Left forelimb (tissue), 1 donor: ENCODE measurements at regions not wholly inside any gene's neighbourhood (a gene's known extent, or its start where the extent isn't known, plus 50 kb on each side); places are given as distances from the start of the nearest gene placed in this dataset.

Source experiments
- DNase-seq: peaks from one replicate; pipeline ENCODE4 v3.0.0-alpha.2; 2018; ENCODE audit warnings: low spot score

DNA sequence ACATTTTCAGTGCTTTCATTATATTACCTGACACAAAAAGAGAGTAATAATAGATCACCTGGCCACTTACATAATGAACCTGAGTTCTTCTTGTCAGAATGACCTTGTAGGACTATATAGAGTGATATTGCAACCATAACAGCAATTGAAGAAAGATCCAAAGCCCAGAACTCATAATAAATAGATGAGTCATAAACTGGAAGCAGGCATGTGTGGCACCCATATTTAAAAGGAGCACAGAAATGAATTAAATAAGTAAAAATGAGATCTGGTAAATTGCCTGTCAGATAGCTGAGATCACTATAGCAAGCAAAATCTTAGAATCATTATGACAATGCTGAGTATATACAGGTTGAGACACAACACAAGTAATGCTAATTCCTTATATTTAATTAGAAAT, 331.8 kb downstream of the AASDHPPT start:
- DNase-seq = no peak

DNA sequence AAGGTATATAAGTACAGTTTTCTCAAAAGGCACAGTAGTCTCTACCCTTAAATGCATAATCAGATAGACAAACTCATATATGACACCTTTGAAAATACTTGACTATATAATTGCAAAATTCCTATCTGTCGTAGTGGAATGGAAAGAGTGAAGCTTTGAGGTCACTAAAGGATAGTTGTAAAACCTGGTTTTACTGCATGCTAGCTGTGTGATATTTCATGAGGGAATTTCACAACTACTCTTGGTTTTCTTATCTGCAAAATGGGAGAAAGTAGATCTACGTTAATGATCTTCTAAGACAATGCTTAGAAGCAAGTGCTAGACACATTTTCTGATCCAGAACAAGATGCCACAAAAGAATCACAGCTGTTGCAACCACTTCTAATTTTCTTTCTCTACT, 332.2 kb downstream of the AASDHPPT start:
- DNase-seq = no peak

DNA sequence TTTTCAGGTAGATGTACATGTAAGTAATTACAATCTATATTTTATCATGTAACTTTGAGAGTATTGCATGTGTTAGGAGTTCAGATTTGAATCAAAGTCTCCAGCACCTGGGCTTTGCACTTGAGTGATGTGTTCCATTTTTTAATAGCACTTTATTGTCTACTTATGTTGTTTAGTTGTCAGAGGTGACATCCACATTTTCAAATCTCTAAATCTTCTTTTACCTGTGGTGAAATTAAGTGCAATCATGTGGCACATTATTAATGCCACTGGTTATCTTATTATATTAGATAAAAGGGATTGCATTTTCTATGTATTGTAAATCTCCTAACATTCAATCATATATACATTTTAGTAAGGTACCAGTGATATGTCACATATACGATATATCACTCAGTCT, 333.4 kb downstream of the AASDHPPT start:
- DNase-seq = no peak

DNA sequence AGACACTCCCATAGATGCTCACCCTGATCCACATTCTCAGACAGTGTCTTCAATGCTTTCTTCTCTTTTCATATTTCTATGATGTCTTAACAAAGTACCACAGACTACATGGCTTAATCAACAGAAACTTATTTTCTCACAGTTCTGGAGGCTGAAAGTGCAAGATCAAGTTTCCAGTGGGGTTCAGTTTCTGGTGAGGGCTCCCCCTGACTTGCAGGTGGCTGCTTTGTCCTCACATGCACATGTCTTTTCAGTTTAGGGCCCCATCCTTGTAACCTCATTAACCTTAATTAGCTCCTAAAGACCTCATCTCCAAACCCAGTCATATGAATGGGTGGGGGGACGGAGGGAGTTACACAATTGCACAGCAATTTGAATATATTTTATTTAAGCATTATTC, 335.8 kb downstream of the AASDHPPT start:
- no peak for DNase-seq

DNA sequence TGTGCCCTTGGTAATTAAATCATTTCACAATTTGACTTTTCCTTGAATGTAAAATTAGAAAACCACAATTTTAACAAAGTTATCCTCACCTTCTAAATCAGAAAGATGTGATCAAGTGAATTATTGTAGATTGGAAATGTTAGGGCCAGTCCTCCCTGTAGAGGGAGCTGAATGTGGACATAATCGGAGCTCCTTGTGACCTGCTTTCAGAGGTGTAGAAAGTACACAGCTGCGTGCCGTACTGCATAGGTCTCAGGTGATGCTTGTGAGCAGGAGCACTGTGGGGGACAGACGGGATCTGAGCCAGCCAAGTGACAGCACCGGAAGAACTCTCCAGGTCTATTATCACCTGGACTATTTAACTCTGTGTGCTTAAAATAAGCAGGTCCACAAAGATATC, 338.0 kb downstream of the AASDHPPT start:
- DNase-seq = no peak

DNA sequence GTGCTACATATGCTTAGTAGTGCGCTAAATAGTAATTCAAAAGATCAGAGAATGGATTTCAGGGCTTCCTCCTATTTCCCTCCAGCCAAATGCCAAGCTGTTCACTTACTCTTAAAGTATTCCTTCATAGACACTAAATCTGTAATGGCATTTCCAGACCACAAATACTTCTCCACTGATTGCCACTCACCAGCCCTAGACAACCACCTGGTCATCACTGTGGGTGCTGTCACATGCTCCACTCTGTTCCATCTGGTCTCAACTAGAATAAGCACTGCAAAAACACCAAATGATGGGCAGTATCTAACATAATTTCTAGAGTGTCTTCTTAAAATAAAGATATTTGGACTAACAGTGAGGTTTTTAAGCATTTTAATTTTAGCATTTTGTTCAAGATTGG, 341.3 kb downstream of the AASDHPPT start:
- no peak for DNase-seq

DNA sequence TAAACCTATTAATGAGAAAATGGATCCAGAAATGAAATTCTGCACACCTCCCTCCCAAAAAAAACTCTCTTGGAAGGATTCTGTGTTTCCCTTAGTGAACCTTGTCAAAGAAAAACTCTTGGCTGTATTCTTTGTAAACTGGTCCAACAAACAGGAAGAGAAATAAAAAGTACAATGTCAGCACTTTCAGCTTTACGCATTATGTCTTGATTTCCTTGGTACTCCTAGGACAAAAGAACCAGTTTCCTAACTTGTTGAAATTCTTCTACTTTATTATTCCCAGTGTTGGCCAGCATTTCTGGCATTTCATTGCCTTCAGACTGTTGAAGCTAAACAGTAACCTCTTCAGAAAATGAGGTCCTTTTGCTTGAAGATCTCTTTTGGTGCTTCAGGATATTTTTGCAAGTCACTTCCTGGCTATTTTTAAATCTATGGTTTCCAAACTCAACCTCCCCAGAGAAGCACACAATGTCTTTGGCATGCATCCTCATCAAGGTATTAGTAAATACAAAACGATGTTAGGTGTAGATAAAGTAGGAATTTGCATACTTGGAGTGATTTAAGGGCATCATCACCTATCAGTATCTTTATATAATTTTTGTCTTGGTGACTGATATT, 342.7 kb downstream of the AASDHPPT start:
- DNase-seq = no peak

DNA sequence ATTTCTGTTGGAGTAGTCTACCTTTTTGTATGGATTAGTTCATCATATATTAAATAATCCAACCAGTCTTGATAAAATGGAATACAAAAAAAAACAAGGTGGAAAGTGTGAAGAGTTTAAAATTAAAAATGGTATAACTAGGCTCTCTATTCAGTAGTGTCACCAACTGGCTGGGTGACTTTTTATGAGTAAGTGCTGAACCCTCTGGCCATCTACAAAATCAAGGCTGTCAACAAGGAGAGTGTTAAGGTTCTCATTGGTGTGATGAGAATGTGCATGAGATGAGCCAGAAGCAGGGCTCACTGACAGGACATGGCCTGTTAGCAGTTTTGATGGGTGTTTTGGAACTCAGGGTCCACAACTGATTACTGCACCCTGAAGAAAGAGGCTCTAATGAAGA, 343.2 kb downstream of the AASDHPPT start:
- no peak for DNase-seq

DNA sequence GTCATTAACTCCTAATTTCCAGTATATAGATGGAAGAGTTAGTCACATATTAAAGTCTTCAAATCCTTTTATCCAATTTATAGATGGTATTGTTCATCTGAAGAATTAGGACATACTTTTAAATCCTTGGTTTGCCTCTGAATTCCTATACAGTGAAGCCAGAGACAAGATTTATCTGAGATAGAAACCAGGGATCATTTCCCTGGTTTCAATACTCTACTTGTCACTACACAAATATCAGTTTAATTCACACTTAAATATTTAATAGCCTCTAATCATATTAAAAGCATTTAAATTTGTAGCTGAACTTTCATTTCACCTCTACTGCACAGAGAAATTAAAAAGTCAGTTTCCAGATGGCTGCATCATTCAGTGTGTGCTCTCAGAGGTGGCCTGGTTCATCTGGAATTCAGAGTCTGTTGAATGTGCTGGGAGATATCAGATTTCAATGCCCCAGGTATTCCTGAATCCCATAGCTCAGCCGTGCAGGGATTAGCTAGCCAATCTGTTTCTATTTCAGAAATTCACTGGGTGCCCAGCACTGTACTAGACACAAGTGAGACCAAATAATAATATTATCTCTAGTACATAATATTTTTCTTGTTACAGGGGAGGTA, 344.3 kb downstream of the AASDHPPT start:
- no peak for DNase-seq

DNA sequence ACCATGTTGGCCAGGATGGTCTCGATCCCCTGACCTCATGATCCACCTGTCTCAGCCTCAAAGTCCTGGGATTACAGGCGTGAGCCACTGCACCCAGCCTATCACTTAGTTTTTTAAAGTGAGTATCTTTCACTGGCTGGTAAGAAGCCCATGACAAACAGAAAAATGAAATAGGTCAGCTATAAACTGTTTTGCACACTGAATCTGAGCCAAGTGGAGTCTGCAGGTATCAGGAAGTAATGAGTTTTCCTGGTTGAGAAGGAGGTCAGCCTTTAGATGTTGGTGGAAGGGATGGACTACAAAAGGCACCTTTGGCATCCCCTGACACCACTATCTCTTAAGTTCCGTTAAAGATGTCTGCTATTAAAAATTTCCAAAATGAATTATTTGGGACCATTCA, 345.1 kb downstream of the AASDHPPT start:
- no peak for DNase-seq

DNA sequence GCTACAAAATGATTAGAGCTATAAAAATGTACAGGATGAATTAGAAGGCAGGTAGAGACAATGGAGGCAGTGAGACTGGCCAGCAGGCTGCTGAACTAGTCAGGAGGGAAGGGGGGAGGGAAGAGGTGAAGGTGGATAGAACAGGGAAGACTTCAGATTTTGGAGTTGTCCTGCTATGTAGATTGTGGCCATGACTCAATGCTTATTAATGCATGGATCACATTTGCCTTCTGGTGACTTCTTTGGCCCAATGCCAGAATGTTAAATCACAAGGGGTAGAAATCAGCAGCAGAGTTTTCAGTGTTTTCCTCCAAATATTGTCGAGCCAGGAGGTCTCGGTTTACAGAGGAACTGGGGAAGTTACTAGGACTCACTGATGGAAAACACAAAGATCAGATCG, 346.6 kb downstream of the AASDHPPT start:
- no peak for DNase-seq

DNA sequence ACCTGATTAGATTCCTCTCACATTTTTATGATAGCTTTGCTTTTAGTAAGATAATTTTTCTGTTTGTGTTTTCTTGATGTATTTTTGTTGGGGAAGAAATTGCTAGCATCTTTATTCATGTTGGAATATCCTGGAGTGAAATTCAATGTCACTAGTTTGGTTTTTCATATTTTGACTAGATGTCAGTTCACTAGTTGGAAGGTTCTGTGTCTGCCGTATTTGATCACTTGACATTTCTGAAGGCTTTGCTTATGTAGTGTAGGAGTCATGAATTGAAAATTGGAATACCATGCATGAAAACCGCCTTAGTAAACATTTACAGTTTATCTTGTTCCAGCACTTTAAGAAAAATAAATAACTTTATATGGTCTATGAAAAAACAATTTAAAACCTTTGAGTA, 348.4 kb downstream of the AASDHPPT start:
- no peak for DNase-seq

DNA sequence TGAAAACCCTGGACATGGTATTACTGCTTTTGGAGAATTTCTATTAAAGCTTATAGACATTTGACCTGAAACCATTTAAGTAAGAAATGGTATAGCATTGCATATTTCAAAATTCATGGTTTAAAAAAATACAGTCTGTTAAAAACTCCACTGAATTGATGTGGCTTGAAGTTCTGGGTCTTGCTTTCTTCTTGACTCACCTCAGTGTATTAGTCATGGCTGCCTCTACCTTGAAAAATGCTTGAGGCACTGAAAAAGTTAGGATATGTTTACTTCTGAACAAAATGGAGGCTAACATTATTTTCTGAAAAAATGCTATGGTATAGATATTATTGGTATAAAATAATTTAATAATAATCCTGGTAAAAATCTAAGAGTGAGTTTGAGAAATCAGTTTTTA, 349.2 kb downstream of the AASDHPPT start:
- DNase-seq = no peak

DNA sequence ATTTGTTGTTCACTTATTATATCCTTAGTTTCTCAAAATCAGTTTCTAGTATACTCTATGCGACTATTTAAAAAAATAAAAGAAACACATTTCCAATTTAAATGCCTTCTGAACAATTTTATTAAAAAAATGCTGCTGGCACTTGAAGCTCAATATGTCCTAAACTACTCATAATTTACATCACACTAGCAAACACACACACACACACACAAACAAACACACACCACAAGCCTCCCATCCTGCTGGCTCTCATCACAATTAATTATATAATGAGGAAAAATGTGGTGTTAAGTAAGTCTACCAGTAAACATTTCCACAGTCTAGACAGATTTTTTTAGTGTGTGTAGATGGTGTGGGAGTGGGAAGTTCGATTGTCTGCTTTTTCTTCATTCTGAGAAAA, 350.3 kb downstream of the AASDHPPT start:
- DNase-seq = no peak

DNA sequence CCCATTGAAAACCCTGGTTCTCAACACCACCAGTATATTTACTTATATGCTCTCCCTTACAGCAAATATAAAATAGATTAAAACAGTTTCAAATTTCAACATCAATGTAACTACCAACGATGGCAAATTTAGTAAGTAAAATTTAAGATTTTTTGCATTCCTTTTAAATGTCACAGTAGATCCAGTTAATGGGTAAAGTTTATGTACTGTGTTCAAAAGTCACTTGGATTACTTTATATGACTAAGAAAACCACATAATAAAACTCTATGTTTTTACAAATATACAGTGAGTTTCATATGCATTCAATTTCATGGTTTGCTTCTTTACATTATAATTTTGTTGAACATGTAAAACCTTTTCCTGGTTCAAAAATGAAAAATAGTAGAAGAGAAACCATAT, 364.6 kb downstream of the AASDHPPT start:
- no peak for DNase-seq

DNA sequence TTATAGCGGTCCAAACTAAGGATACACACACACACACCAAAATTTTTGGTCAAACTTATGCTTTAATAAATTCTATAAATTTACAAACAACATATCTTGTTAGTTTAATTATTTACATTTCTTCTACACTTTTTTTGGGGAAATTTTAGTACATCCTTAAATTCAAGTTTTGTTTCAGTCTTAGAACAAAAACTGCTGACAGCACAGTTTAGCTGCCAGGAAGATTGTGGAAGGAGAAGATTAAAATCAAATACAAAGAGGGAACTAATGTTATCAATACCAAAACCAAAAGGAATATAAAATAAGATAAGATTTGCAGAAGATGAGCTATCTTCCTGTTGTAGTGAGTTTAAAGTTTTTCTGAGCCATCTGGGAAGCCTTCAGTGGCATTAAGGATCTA, 368.8 kb downstream of the AASDHPPT start:
- DNase-seq = no peak

DNA sequence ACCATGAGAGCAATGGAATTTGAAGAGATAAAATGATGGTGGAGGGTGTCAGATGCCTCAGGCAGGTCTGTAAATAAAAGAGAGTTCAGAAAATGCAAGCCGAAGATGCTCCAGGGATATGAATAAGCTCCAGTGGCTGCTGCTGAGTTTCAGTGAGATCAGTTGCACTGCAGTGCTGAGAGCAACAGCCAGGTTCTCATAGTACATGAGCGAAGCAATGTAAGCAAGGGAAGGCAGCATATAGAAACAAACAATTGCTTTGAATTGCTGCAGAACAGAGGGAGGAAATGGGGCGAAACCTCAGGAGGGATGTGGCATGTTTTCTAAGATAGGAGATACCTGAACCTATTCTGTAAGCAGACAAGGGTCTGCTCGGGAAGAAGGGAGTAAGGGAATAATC, 369.5 kb downstream of the AASDHPPT start:
- DNase-seq = no peak

DNA sequence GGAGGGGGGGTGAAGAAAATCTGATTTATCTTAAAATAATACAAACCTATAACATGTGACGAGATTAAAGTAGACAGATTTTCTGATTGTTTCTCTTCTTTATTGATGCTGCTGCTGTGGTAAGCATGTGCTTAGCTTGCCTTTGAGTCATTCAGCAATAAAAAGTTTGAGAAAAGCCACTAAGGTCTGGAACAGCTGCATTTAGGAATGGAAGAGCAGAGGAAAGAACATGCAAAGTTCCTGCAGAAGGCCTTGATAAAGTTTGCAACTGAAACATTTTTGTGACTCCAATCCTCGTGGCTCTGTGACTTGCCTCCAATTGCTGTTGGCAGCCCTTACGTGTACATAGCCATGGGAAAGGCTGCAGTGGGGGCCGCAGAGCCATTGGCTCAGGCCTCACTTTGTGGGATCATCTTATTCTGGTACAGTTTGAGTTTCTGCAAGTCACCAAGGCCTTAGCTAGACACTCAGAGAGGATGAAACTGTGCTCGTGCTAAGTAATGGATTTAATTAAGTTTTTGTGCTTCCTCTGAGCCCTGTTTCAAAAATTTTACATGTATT, 370.2 kb downstream of the AASDHPPT start:
- DNase-seq = no peak

DNA sequence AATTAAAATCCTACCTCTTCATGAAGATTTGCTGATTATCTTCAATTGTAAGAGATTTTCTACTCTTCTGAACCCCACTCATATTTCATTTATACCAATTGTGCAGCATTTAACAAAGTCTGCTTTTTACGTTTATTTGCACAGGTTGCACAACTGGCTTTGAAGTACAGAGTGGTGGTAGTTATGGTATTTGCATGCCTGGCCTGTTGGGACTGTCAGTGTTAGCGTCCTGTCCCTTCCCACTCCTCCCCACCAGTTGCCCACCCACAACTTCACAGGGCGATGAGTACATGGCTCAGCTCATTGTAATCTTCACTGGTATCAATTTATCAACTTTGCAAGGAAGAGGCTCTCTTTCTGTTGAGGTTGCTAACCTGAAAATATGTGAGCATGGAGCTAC, 372.3 kb downstream of the AASDHPPT start:
- DNase-seq = no peak

DNA sequence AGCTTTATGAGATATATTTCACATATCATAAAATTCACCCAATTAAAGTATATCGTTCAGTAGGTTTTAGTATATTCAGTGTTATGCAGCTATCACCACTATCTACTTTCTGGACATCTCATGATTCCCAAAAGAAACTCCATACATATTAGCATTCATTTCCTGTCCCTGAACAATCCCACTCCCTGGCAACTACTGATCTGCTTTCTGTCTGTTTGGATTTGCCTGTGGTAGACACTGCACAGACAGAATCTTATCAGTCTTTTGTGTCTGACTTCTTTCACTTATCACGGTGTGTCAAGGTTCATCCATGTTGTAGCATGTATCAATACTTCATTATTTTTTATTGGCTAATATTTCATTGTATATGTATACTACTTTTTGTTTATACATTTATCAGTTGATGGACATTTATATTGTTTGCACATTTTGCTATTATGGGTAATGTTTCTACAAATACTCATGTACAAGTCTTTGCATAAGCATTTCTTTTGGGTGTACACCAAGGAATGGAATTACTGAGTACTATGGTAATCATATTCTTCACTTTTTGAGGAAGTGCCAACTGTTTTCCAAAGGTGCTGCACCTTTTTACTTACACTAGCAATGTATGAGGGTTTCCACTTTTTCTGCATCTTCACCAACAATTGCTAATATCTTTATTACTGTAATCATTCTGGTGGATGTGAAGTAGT, 373.9 kb downstream of the AASDHPPT start:
- no peak for DNase-seq

DNA sequence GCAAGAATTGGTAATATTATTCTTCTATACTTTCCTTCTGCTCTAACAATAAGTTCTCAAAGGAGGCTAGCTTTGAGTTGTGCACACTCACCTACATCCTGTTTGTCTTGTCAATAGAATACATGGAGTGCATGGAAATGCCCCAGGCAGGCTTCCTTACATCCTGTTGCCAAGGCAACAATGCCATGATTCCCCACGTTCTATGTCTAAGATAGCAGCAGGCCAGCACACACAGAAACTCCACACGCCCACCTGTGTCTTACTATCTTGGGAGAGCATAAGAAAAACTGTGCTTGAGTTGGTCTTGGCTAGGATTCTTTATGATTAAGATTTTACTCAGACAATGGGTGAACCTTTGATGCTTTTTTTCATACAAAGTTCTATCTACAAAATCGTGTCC, 379.2 kb downstream of the AASDHPPT start:
- no peak for DNase-seq

DNA sequence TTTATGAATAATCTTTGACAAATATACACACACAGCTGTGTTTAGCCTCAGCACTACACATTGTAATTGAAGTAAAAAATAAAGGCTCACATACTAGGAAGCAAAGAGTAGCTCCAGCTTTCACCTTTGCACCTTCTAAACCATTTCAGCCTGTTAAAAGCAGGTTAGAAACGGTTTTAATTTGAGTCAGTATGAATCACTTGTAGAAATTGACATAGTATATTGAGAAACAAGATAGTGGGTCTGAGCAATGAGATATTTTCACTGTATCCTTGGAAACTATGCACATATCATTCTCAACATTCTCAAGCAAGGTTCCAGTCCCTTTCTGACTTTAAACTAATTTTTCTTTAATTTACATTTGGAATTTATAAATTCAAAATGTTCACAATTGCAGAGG, 380.3 kb downstream of the AASDHPPT start:
- DNase-seq = no peak

DNA sequence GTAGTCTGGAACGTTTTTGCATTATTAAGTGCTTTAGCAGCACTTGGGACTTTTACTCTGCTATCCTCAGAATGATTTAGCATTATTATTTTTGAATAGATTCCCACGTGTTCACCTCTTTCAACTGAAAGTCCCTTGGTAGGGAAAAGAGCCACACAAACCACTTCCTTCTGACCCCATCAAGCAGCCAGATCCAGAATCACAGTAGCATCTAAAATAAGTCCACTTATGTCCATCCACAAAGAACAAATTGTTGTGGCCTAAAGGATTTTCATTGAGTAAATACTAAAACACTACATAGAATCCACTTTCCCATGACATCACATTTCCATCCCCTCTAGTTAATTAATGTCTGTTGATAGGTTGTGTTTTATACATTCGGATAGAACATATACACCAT, 381.7 kb downstream of the AASDHPPT start:
- no peak for DNase-seq
